ENCODE measurements at regions not wholly inside any gene's neighbourhood (a gene's known extent, or its start where the extent isn't known, plus 50 kb on each side); places are given as distances from the start of the nearest gene placed in this dataset.

GRCh38 chr13:85615031-85615430 is 184.2 kb downstream of the SLITRK6 start:
- Histone ChIP-seq H3K4me2 (no peak overlapping the region), H3K4me1 (no peaks in the 10 kb centered on the region), H3K4me3 (no peak overlapping the region), H2AFZ (replicated peaks) (no peak overlapping the region), H3K9me3 (ENCODE audit: low read depth) (no peaks in the 10 kb centered on the region), H3F3A (ENCODE audit: low read depth) (no peaks in the 10 kb centered on the region), H3K9ac (no peak overlapping the region), H3K36me3 (no peaks in the 10 kb centered on the region), H3K27me3 (no peaks in the 10 kb centered on the region), H3K27ac (no peak overlapping the region), H4K20me1 (ENCODE audit: low read depth) (no peaks in the 10 kb centered on the region), H3K79me2 (ENCODE audit: low read depth) (no peaks in the 10 kb centered on the region)
- TF ChIP-seq CTCF (IDR thresholded peaks at IDR 0.05) (no peak), EZH2 (IDR thresholded peaks at IDR 0.05) (no peak), EZH2phosphoT487 (IDR thresholded peaks at IDR 0.05) (no peak)
- no peaks in the 10 kb centered on the region for H3K27me3 Mint-ChIP-seq (ENCODE audit: insufficient read depth, low read depth)
- no peaks in the 10 kb centered on the region for H3K36me3 Mint-ChIP-seq
- H3K4me1 Mint-ChIP-seq: no peaks in the 10 kb centered on the region
- H3K9me3 Mint-ChIP-seq: no peaks in the 10 kb centered on the region
- H3K4me3 Mint-ChIP-seq: no peak overlapping the region
- no peak for DNase-seq (ENCODE audit: low spot score)
- H3K27ac Mint-ChIP-seq: no peak overlapping the region

- no peaks in the 10 kb centered on the region for H3K27me3 ChIP-seq
- no peak overlapping the region for H3K4me2 ChIP-seq
- H3K4me3 ChIP-seq: no peak overlapping the region
- Mint-ChIP-seq H3K27me3 (ENCODE audit: insufficient read depth, low read depth) (no peaks in the 10 kb centered on the region), H3K27ac (no peak overlapping the region), H3K36me3 (no peaks in the 10 kb centered on the region), H3K4me3 (no peak overlapping the region), H3K9me3 (no peaks in the 10 kb centered on the region), H3K4me1 (no peaks in the 10 kb centered on the region)
- H3K9me3 ChIP-seq (ENCODE audit: low read depth): no peaks in the 10 kb centered on the region
- no peaks in the 10 kb centered on the region for H3K36me3 ChIP-seq
- TF ChIP-seq EZH2phosphoT487 (IDR thresholded peaks at IDR 0.05): no peak
- TF ChIP-seq CTCF (IDR thresholded peaks at IDR 0.05): no peak
- no peak for TF ChIP-seq EZH2 (IDR thresholded peaks at IDR 0.05)
- no peaks in the 10 kb centered on the region for H3K79me2 ChIP-seq (ENCODE audit: low read depth)
- no peaks in the 10 kb centered on the region for H4K20me1 ChIP-seq (ENCODE audit: low read depth)
- H3K27ac ChIP-seq: no peak overlapping the region
- no peaks in the 10 kb centered on the region for H3K4me1 ChIP-seq
- no peaks in the 10 kb centered on the region for H3F3A ChIP-seq (ENCODE audit: low read depth)
- DNase-seq (ENCODE audit: low spot score): no peak
- H3K9ac ChIP-seq: no peak overlapping the region
- no peak overlapping the region for H2AFZ ChIP-seq (replicated peaks)
Observed at GRCh38 chr13:85610024-85610423, 189.2 kb downstream of the SLITRK6 start.

GRCh38 chr13:85608255-85608829 is 190.9 kb downstream of the SLITRK6 start:
- no peaks in the 10 kb centered on the region for H3K36me3 ChIP-seq
- H3K4me2 ChIP-seq: no peak overlapping the region
- H3K4me3 ChIP-seq: no peak overlapping the region
- no peaks in the 10 kb centered on the region for H3K79me2 ChIP-seq (ENCODE audit: low read depth)
- Mint-ChIP-seq H3K27ac (no peak overlapping the region), H3K4me1 (no peaks in the 10 kb centered on the region), H3K4me3 (no peak overlapping the region), H3K36me3 (no peaks in the 10 kb centered on the region), H3K27me3 (ENCODE audit: insufficient read depth, low read depth) (no peaks in the 10 kb centered on the region), H3K9me3 (no peaks in the 10 kb centered on the region)
- H3K4me1 ChIP-seq: no peaks in the 10 kb centered on the region
- no peaks in the 10 kb centered on the region for H3K9me3 ChIP-seq (ENCODE audit: low read depth)
- no peaks in the 10 kb centered on the region for H3F3A ChIP-seq (ENCODE audit: low read depth)
- no peak overlapping the region for H3K27ac ChIP-seq
- DNase-seq (ENCODE audit: low spot score): no peak
- no peaks in the 10 kb centered on the region for H3K27me3 ChIP-seq
- no peak overlapping the region for H2AFZ ChIP-seq (replicated peaks)
- TF ChIP-seq EZH2 (IDR thresholded peaks at IDR 0.05) (no peak), CTCF (IDR thresholded peaks at IDR 0.05) (no peak), EZH2phosphoT487 (IDR thresholded peaks at IDR 0.05) (no peak)
- H4K20me1 ChIP-seq (ENCODE audit: low read depth): no peaks in the 10 kb centered on the region
- H3K9ac ChIP-seq: no peak overlapping the region
